CD14-positive monocyte (primary cell): ENCODE measurements at regions not wholly inside any gene's neighbourhood (a gene's known extent, or its start where the extent isn't known, plus 50 kb on each side); places are given as distances from the start of the nearest gene placed in this dataset.

Source experiments
- DNase-seq, 3 donors: peaks; one replicate each; pipeline ENCODE4 v3.0.0-alpha.2; 2011 to 2022
- H2AFZ ChIP-seq: 2 replicates; pipeline ENCODE4 v1.6.0; 2012; ENCODE audit warnings: mild to moderate bottlenecking, low read depth, low read length, inconsistent platforms; ENCODE audit not compliant: insufficient read depth, poor library complexity, severe bottlenecking
- H3K27ac ChIP-seq, 2 donors: 1 replicate in 1 of 2; 2 replicates in 1 of 2; pipeline ENCODE4 v1.5.1; 2012 to 2013; ENCODE audit warnings: low read length in 2 of 2, control low read depth in 1 of 2, inconsistent platforms in 1 of 2, low read depth in 1 of 2, mild to moderate bottlenecking in 1 of 2
- H3K27me3 ChIP-seq, 2 donors: one replicate each; pipeline versions ENCODE4 v1.6.0 to v1.6.1; 2011 to 2013; ENCODE audit warnings: low read length in 2 of 2; ENCODE audit not compliant: control insufficient read depth in 2 of 2, insufficient read depth in 2 of 2
- H3K36me3 ChIP-seq, 2 donors: replicated peaks in 1 of 2; 1 replicate in 1 of 2; 2 replicates in 1 of 2; pipeline versions ENCODE4 v1.5.1 to v1.6.1; 2012 to 2013; ENCODE audit warnings: low read length in 2 of 2, control low read depth in 1 of 2, inconsistent platforms in 1 of 2, mild to moderate bottlenecking in 1 of 2; ENCODE audit not compliant: insufficient read depth in 2 of 2, control insufficient read depth in 1 of 2
- H3K4me1 ChIP-seq, 2 donors: 1 replicate in 1 of 2; 2 replicates in 1 of 2; pipeline versions ENCODE4 v1.5.1 to v1.6.1; 2012 to 2013; ENCODE audit warnings: low read length in 2 of 2, control low read depth in 1 of 2, inconsistent platforms in 1 of 2, mild to moderate bottlenecking in 1 of 2, moderate library complexity in 1 of 2; ENCODE audit not compliant: insufficient read depth in 2 of 2, control insufficient read depth in 1 of 2
- H3K4me2 ChIP-seq: replicated peaks from 2 replicates; pipeline ENCODE3; 2012; ENCODE audit warnings: low read length, moderate library complexity, mild to moderate bottlenecking; ENCODE audit not compliant: poor library complexity, severe bottlenecking; ENCODE audit errors: extremely low read depth
- H3K4me3 ChIP-seq, 3 experiments: fragments of 200-600 bp in 1 of 3; sonication (generic) in 1 of 3; replicated peaks in 1 of 3; 1 replicate in 2 of 3; 2 replicates in 1 of 3; pipeline ENCODE4 v1.5.1; 2011 to 2013; ENCODE audit warnings: low read length in 3 of 3, mild to moderate bottlenecking in 3 of 3, control low read depth in 2 of 3, low read depth in 2 of 3, inconsistent platforms in 1 of 3, moderate library complexity in 1 of 3
- H3K79me2 ChIP-seq: 2 replicates; pipeline ENCODE4 v1.6.0; 2012; ENCODE audit warnings: mild to moderate bottlenecking, control low read depth, inconsistent platforms, low read length, moderate library complexity; ENCODE audit not compliant: insufficient read depth
- H3K9ac ChIP-seq: 2 replicates; pipeline ENCODE4 v1.6.0; 2017; ENCODE audit warnings: low read length, mild to moderate bottlenecking; ENCODE audit not compliant: insufficient read depth, poor library complexity, severe bottlenecking
- H3K9me3 ChIP-seq, 2 donors: replicated peaks in 1 of 2; 1 replicate in 1 of 2; 2 replicates in 1 of 2; pipeline versions ENCODE4 v1.5.1 to v1.6.1; 2012 to 2013; ENCODE audit warnings: low read length in 2 of 2, control low read depth in 1 of 2; ENCODE audit not compliant: control insufficient read depth in 1 of 2, insufficient read depth in 1 of 2
- H4K20me1 ChIP-seq: 2 replicates; pipeline ENCODE4 v1.6.0; 2012; ENCODE audit warnings: mild to moderate bottlenecking, low read length, control low read depth, moderate library complexity; ENCODE audit not compliant: insufficient read depth
- H3K27ac Mint-ChIP-seq, 7 donors: one replicate each; pipeline ENCODE4 v1.8.0; 2020; ENCODE audit warnings: mild to moderate bottlenecking in 7 of 7, mixed read lengths in 7 of 7, moderate library complexity in 6 of 7, inconsistent platforms in 2 of 7
- H3K27me3 Mint-ChIP-seq, 3 donors: one replicate each; pipeline ENCODE4 v1.8.0; 2021 to 2022; ENCODE audit warnings: low read depth in 3 of 3, mild to moderate bottlenecking in 3 of 3, mixed read lengths in 3 of 3, moderate library complexity in 3 of 3, inconsistent platforms in 1 of 3
- H3K36me3 Mint-ChIP-seq, 2 donors: one replicate each; pipeline ENCODE4 v1.8.0; 2020; ENCODE audit warnings: mixed read lengths in 2 of 2, inconsistent platforms in 1 of 2, mild to moderate bottlenecking in 1 of 2
- H3K4me1 Mint-ChIP-seq: one replicate; pipeline ENCODE4 v1.8.0; 2020; ENCODE audit warnings: mild to moderate bottlenecking, mixed read lengths
- H3K4me3 Mint-ChIP-seq, 2 donors: one replicate each; pipeline ENCODE4 v1.8.0; 2020; ENCODE audit warnings: mild to moderate bottlenecking in 2 of 2, mixed read lengths in 2 of 2, moderate library complexity in 1 of 2
- H3K9me3 Mint-ChIP-seq, 7 donors: one replicate each; pipeline ENCODE4 v1.8.0; 2020 to 2022; ENCODE audit warnings: mixed read lengths in 7 of 7, mild to moderate bottlenecking in 6 of 7, moderate library complexity in 6 of 7, inconsistent platforms in 2 of 7
- intact Hi-C, 2 donors: fragments of 100-400 bp; cut with micrococcal nuclease; formaldehyde crosslinking; loops; one replicate each; pipeline versions ENCODE4 v1.15.0 to v1.15.1; 2023
- TF ChIP-seq, protein P1 (sequence below): fragments of 200-600 bp; IDR thresholded peaks from one replicate; pipeline ENCODE4 v1.8.0; 2022; ENCODE audit warnings: antibody characterized with exemption, mild to moderate bottlenecking

DNA sequence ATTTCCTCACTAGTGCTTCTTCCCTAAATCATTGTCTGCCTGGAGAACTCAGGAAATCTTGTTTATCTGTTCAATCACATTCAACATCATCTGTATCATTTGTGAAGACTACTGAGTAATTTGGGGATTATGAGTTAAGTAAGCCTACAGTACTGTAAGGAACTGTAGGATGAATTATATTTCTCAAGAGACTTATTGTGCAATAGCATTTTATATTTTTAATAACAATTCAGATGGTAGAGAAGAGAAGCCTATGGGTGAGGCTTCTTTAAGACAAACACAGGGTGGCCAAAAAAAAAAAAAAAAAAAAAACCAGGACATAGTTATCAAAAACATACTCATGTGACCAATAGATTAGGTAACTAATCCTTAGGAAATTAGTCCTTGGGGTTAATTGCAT is 282.7 kb downstream of the FAM181B start:
- Histone ChIP-seq H3K9ac (no peak overlapping the region), H3K27ac (no peak overlapping the region), H3K36me3 (no peaks in the 10 kb centered on the region), H3K4me1 (no peaks in the 10 kb centered on the region), H3K27me3 (no peaks in the 10 kb centered on the region), H2AFZ (no peak overlapping the region), H4K20me1 (no peaks in the 10 kb centered on the region), H3K9me3 (no peaks in the 10 kb centered on the region), H3K79me2 (no peaks in the 10 kb centered on the region), H3K4me3 (no peak overlapping the region), H3K4me2 (no peak overlapping the region)
- Mint-ChIP-seq H3K27ac (no peak overlapping the region), H3K9me3 (no peaks in the 10 kb centered on the region), H3K36me3 (no peaks in the 10 kb centered on the region), H3K27me3 (peaks cover 0 to 2% (median 0%) of the 10 kb centered on the region in 3 donors), H3K4me3 (no peak overlapping the region), H3K4me1 (no peaks in the 10 kb centered on the region)
- intact Hi-C loops = no loop called here
- no peak for DNase-seq
- TF ChIP-seq, protein P1, sequence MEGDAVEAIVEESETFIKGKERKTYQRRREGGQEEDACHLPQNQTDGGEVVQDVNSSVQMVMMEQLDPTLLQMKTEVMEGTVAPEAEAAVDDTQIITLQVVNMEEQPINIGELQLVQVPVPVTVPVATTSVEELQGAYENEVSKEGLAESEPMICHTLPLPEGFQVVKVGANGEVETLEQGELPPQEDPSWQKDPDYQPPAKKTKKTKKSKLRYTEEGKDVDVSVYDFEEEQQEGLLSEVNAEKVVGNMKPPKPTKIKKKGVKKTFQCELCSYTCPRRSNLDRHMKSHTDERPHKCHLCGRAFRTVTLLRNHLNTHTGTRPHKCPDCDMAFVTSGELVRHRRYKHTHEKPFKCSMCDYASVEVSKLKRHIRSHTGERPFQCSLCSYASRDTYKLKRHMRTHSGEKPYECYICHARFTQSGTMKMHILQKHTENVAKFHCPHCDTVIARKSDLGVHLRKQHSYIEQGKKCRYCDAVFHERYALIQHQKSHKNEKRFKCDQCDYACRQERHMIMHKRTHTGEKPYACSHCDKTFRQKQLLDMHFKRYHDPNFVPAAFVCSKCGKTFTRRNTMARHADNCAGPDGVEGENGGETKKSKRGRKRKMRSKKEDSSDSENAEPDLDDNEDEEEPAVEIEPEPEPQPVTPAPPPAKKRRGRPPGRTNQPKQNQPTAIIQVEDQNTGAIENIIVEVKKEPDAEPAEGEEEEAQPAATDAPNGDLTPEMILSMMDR = no peak

- H3K4me1 Mint-ChIP-seq = no peaks in the 10 kb centered on the region
- H2AFZ ChIP-seq = no peak overlapping the region
- no peak overlapping the region for H3K4me2 ChIP-seq
- H3K79me2 ChIP-seq = no peaks in the 10 kb centered on the region
- H3K4me1 ChIP-seq = no peaks in the 10 kb centered on the region
- no peak overlapping the region for H3K4me3 Mint-ChIP-seq
- H3K4me3 ChIP-seq = no peak overlapping the region
- H3K9me3 ChIP-seq = peaks cover 6 to 10% of the 10 kb centered on the region in 2 donors
- intact Hi-C loops = no loop called here
- peaks cover 0 to 1% (median 0%) of the 10 kb centered on the region in 3 donors for H3K27me3 Mint-ChIP-seq
- no peaks in the 10 kb centered on the region for H3K36me3 ChIP-seq
- TF ChIP-seq, protein P1 = no peak
- H4K20me1 ChIP-seq = no peaks in the 10 kb centered on the region
- peaks cover 3 to 12% (median 5%) of the 10 kb centered on the region in 7 donors for H3K9me3 Mint-ChIP-seq
- H3K9ac ChIP-seq = no peak overlapping the region
- H3K36me3 Mint-ChIP-seq = no peaks in the 10 kb centered on the region
- DNase-seq = no peak
- no peak overlapping the region for H3K27ac Mint-ChIP-seq
- no peaks in the 10 kb centered on the region for H3K27me3 ChIP-seq
- H3K27ac ChIP-seq = no peak overlapping the region
Observed at GRCh38 chr11:82406611-82407010, 327.1 kb downstream of the FAM181B start.
